CD14-positive monocyte (primary cell): ENCODE measurements at regions not wholly inside any gene's neighbourhood (a gene's known extent, or its start where the extent isn't known, plus 50 kb on each side); places are given as distances from the start of the nearest gene placed in this dataset.

Source experiments
- DNase-seq, 3 donors: peaks; one replicate each; pipeline ENCODE4 v3.0.0-alpha.2; 2011 to 2022
- H2AFZ ChIP-seq: 2 replicates; pipeline ENCODE4 v1.6.0; 2012; ENCODE audit warnings: mild to moderate bottlenecking, low read depth, low read length, inconsistent platforms; ENCODE audit not compliant: insufficient read depth, poor library complexity, severe bottlenecking
- H3K27ac ChIP-seq, 2 donors: 1 replicate in 1 of 2; 2 replicates in 1 of 2; pipeline ENCODE4 v1.5.1; 2012 to 2013; ENCODE audit warnings: low read length in 2 of 2, control low read depth in 1 of 2, inconsistent platforms in 1 of 2, low read depth in 1 of 2, mild to moderate bottlenecking in 1 of 2
- H3K27me3 ChIP-seq, 2 donors: one replicate each; pipeline versions ENCODE4 v1.6.0 to v1.6.1; 2011 to 2013; ENCODE audit warnings: low read length in 2 of 2; ENCODE audit not compliant: control insufficient read depth in 2 of 2, insufficient read depth in 2 of 2
- H3K36me3 ChIP-seq, 2 donors: replicated peaks in 1 of 2; 1 replicate in 1 of 2; 2 replicates in 1 of 2; pipeline versions ENCODE4 v1.5.1 to v1.6.1; 2012 to 2013; ENCODE audit warnings: low read length in 2 of 2, control low read depth in 1 of 2, inconsistent platforms in 1 of 2, mild to moderate bottlenecking in 1 of 2; ENCODE audit not compliant: insufficient read depth in 2 of 2, control insufficient read depth in 1 of 2
- H3K4me1 ChIP-seq, 2 donors: 1 replicate in 1 of 2; 2 replicates in 1 of 2; pipeline versions ENCODE4 v1.5.1 to v1.6.1; 2012 to 2013; ENCODE audit warnings: low read length in 2 of 2, control low read depth in 1 of 2, inconsistent platforms in 1 of 2, mild to moderate bottlenecking in 1 of 2, moderate library complexity in 1 of 2; ENCODE audit not compliant: insufficient read depth in 2 of 2, control insufficient read depth in 1 of 2
- H3K4me2 ChIP-seq: replicated peaks from 2 replicates; pipeline ENCODE3; 2012; ENCODE audit warnings: low read length, moderate library complexity, mild to moderate bottlenecking; ENCODE audit not compliant: poor library complexity, severe bottlenecking; ENCODE audit errors: extremely low read depth
- H3K4me3 ChIP-seq, 3 experiments: fragments of 200-600 bp in 1 of 3; sonication (generic) in 1 of 3; replicated peaks in 1 of 3; 1 replicate in 2 of 3; 2 replicates in 1 of 3; pipeline ENCODE4 v1.5.1; 2011 to 2013; ENCODE audit warnings: low read length in 3 of 3, mild to moderate bottlenecking in 3 of 3, control low read depth in 2 of 3, low read depth in 2 of 3, inconsistent platforms in 1 of 3, moderate library complexity in 1 of 3
- H3K79me2 ChIP-seq: 2 replicates; pipeline ENCODE4 v1.6.0; 2012; ENCODE audit warnings: mild to moderate bottlenecking, control low read depth, inconsistent platforms, low read length, moderate library complexity; ENCODE audit not compliant: insufficient read depth
- H3K9ac ChIP-seq: 2 replicates; pipeline ENCODE4 v1.6.0; 2017; ENCODE audit warnings: low read length, mild to moderate bottlenecking; ENCODE audit not compliant: insufficient read depth, poor library complexity, severe bottlenecking
- H3K9me3 ChIP-seq, 2 donors: replicated peaks in 1 of 2; 1 replicate in 1 of 2; 2 replicates in 1 of 2; pipeline versions ENCODE4 v1.5.1 to v1.6.1; 2012 to 2013; ENCODE audit warnings: low read length in 2 of 2, control low read depth in 1 of 2; ENCODE audit not compliant: control insufficient read depth in 1 of 2, insufficient read depth in 1 of 2
- H4K20me1 ChIP-seq: 2 replicates; pipeline ENCODE4 v1.6.0; 2012; ENCODE audit warnings: mild to moderate bottlenecking, low read length, control low read depth, moderate library complexity; ENCODE audit not compliant: insufficient read depth
- H3K27ac Mint-ChIP-seq, 7 donors: one replicate each; pipeline ENCODE4 v1.8.0; 2020; ENCODE audit warnings: mild to moderate bottlenecking in 7 of 7, mixed read lengths in 7 of 7, moderate library complexity in 6 of 7, inconsistent platforms in 2 of 7
- H3K27me3 Mint-ChIP-seq, 3 donors: one replicate each; pipeline ENCODE4 v1.8.0; 2021 to 2022; ENCODE audit warnings: low read depth in 3 of 3, mild to moderate bottlenecking in 3 of 3, mixed read lengths in 3 of 3, moderate library complexity in 3 of 3, inconsistent platforms in 1 of 3
- H3K36me3 Mint-ChIP-seq, 2 donors: one replicate each; pipeline ENCODE4 v1.8.0; 2020; ENCODE audit warnings: mixed read lengths in 2 of 2, inconsistent platforms in 1 of 2, mild to moderate bottlenecking in 1 of 2
- H3K4me1 Mint-ChIP-seq: one replicate; pipeline ENCODE4 v1.8.0; 2020; ENCODE audit warnings: mild to moderate bottlenecking, mixed read lengths
- H3K4me3 Mint-ChIP-seq, 2 donors: one replicate each; pipeline ENCODE4 v1.8.0; 2020; ENCODE audit warnings: mild to moderate bottlenecking in 2 of 2, mixed read lengths in 2 of 2, moderate library complexity in 1 of 2
- H3K9me3 Mint-ChIP-seq, 7 donors: one replicate each; pipeline ENCODE4 v1.8.0; 2020 to 2022; ENCODE audit warnings: mixed read lengths in 7 of 7, mild to moderate bottlenecking in 6 of 7, moderate library complexity in 6 of 7, inconsistent platforms in 2 of 7
- CTCF ChIP-seq: fragments of 200-600 bp; IDR thresholded peaks from one replicate; pipeline ENCODE4 v1.8.0; 2022; ENCODE audit warnings: antibody characterized with exemption, mild to moderate bottlenecking
- WGBS: methylation state at CpG from one replicate; pipeline ENCODE4 v1.1.5; 2013; ENCODE audit warnings: missing lambda C conversion rate; ENCODE audit not compliant: insufficient coverage; 5-methylcytosine and 5-hydroxymethylcytosine counted together
- intact Hi-C, 2 donors: fragments of 100-400 bp; cut with micrococcal nuclease; formaldehyde crosslinking; loops; one replicate each; pipeline versions ENCODE4 v1.15.0 to v1.15.1; 2023

- intact Hi-C loops, result no loop called here
- WGBS, result no CpG with 5 or more reads among the region's 2 CpGs
- Histone ChIP-seq H3K36me3 (no peaks in the 10 kb centered on the region), H2AFZ (no peak overlapping the region), H3K4me1 (no peaks in the 10 kb centered on the region), H3K4me3 (no peak overlapping the region), H4K20me1 (no peaks in the 10 kb centered on the region), H3K27ac (no peak overlapping the region), H3K79me2 (no peaks in the 10 kb centered on the region), H3K9me3 (no peaks in the 10 kb centered on the region), H3K9ac (no peak overlapping the region), H3K4me2 (no peak overlapping the region), H3K27me3 (no peaks in the 10 kb centered on the region)
- peaks cover 0 to 11% (median 4%) of the 10 kb centered on the region in 7 donors for H3K9me3 Mint-ChIP-seq
- no peaks in the 10 kb centered on the region for H3K4me1 Mint-ChIP-seq
- H3K36me3 Mint-ChIP-seq, result no peaks in the 10 kb centered on the region
- DNase-seq, result no peak
- H3K27ac Mint-ChIP-seq, result no peak overlapping the region
- no peak for TF ChIP-seq CTCF
- peaks cover 0 to 2% (median 0%) of the 10 kb centered on the region in 3 donors for H3K27me3 Mint-ChIP-seq
- H3K4me3 Mint-ChIP-seq, result no peak overlapping the region
Observed at GRCh38 chr13:22077764-22078163, 406.9 kb downstream of the FGF9 start.

GRCh38 chr13:22079961-22080360 lies 409.1 kb downstream of the FGF9 start:
- intact Hi-C loops, result no loop called here
- Mint-ChIP-seq H3K27ac (no peak overlapping the region), H3K4me3 (no peak overlapping the region), H3K4me1 (no peaks in the 10 kb centered on the region), H3K36me3 (no peaks in the 10 kb centered on the region), H3K27me3 (peaks cover 0 to 2% (median 0%) of the 10 kb centered on the region in 3 donors), H3K9me3 (peaks cover 0 to 11% (median 4%) of the 10 kb centered on the region in 7 donors)
- Histone ChIP-seq H3K4me1 (no peaks in the 10 kb centered on the region), H2AFZ (no peak overlapping the region), H3K4me3 (no peak overlapping the region), H3K27ac (no peak overlapping the region), H3K9me3 (no peaks in the 10 kb centered on the region), H3K79me2 (no peaks in the 10 kb centered on the region), H3K27me3 (no peaks in the 10 kb centered on the region), H4K20me1 (no peaks in the 10 kb centered on the region), H3K9ac (no peak overlapping the region), H3K4me2 (no peak overlapping the region), H3K36me3 (no peaks in the 10 kb centered on the region)
- WGBS, result 93% methylated on average over 5 of the region's 11 CpGs
- no peak for TF ChIP-seq CTCF
- no peak for DNase-seq
